ENCODE measurements at regions not wholly inside any gene's neighbourhood (a gene's known extent, or its start where the extent isn't known, plus 50 kb on each side); places are given as distances from the start of the nearest gene placed in this dataset.

GRCh38 chr6:168896321-168896720, 357.3 kb downstream of the THBS2 start:
- TF ChIP-seq EP300 (IDR thresholded peaks at IDR 0.05): no peak
- no peak for TF ChIP-seq POLR2AphosphoS5 (IDR thresholded peaks at IDR 0.05)
- no peak for TF ChIP-seq CTCF (IDR thresholded peaks at IDR 0.05)
- no peak for TF ChIP-seq POLR2A (IDR thresholded peaks at IDR 0.05)
- H3K4me1 ChIP-seq: peaks cover 10 to 31% (median 16%) of the 10 kb centered on the region in 4 donors
- H3K4me3 ChIP-seq: no peak overlapping the region
- H3K27me3 ChIP-seq: no peaks in the 10 kb centered on the region
- DNase-seq: no peak
- H3K36me3 ChIP-seq: no peaks in the 10 kb centered on the region
- H3K9me3 ChIP-seq: no peaks in the 10 kb centered on the region
- intact Hi-C loops (cut with DNase I; ENCODE audit: low total_unique reads): no loop called here
- WGBS, 5 donors: 71 to 82% (median 79%) methylated on average over 9 of the region's 9 CpGs
- peak overlapping the region; percentile 64 to 80 (median 71) for H3K27ac ChIP-seq

- Histone ChIP-seq H3K27ac (peak overlapping the region; percentile 64 to 80 (median 71)), H3K4me3 (peak overlapping the region in 2 of 4 donors; percentile 6 to 17), H3K27me3 (no peaks in the 10 kb centered on the region), H3K9me3 (no peaks in the 10 kb centered on the region), H3K36me3 (no peaks in the 10 kb centered on the region), H3K4me1 (peaks cover 10 to 31% (median 16%) of the 10 kb centered on the region in 4 donors)
- 14 to 22% (median 17%) methylated on average over 17 of the region's 17 CpGs for WGBS, 5 donors
- DNase-seq: peak; percentile 90 to 96
- intact Hi-C loops (cut with DNase I; ENCODE audit: low total_unique reads): no loop called here
- TF ChIP-seq POLR2A (IDR thresholded peaks at IDR 0.05): no peak
- peak in 6 of 7 experiments; percentile 79 to 94 (median 92) for TF ChIP-seq CTCF (IDR thresholded peaks at IDR 0.05)
- TF ChIP-seq EP300 (IDR thresholded peaks at IDR 0.05): no peak
- TF ChIP-seq POLR2AphosphoS5 (IDR thresholded peaks at IDR 0.05): peak in 2 of 3 donors; percentile 29 to 74
Observed at GRCh38 chr6:168895102-168895812, 358.4 kb downstream of the THBS2 start.

- no peak overlapping the region for H3K27ac ChIP-seq
- TF ChIP-seq POLR2AphosphoS5 (IDR thresholded peaks at IDR 0.05) (no peak), EP300 (IDR thresholded peaks at IDR 0.05) (no peak), CTCF (IDR thresholded peaks at IDR 0.05) (peak in 1 of 7 experiments; percentile 22)
- 38 to 64% (median 54%) methylated on average over 5 of the region's 5 CpGs for WGBS, 5 donors
Observed at GRCh38 chr6:168892031-168892430, 361.6 kb downstream of the THBS2 start.

GRCh38 chr6:168890981-168891365, 362.7 kb downstream of the THBS2 start:
- Histone ChIP-seq H3K36me3 (no peaks in the 10 kb centered on the region), H3K27me3 (no peaks in the 10 kb centered on the region), H3K4me1 (peaks cover 9 to 14% (median 13%) of the 10 kb centered on the region in 4 donors), H3K4me3 (no peak overlapping the region), H3K27ac (no peak overlapping the region), H3K9me3 (no peaks in the 10 kb centered on the region)
- TF ChIP-seq EP300 (IDR thresholded peaks at IDR 0.05) (no peak), CTCF (IDR thresholded peaks at IDR 0.05) (no peak), POLR2A (IDR thresholded peaks at IDR 0.05) (no peak), POLR2AphosphoS5 (IDR thresholded peaks at IDR 0.05) (no peak)
- DNase-seq: no peak
- WGBS, 5 donors: 70 to 84% (median 80%) methylated on average over 3 of the region's 3 CpGs
- intact Hi-C loops (cut with DNase I; ENCODE audit: low total_unique reads): no loop called here

More at GRCh38 chr6:168892031-168892430, 361.6 kb downstream of the THBS2 start:
- Histone ChIP-seq H3K4me3 (no peak overlapping the region), H3K36me3 (no peaks in the 10 kb centered on the region), H3K9me3 (no peaks in the 10 kb centered on the region), H3K4me1 (peaks cover 10 to 22% (median 16%) of the 10 kb centered on the region in 4 donors), H3K27me3 (no peaks in the 10 kb centered on the region)
- no peak for DNase-seq
- intact Hi-C loops (cut with DNase I; ENCODE audit: low total_unique reads): no loop called here

All from stomach (tissue), 8 donors.